DMS53 (cell line): ENCODE measurements at regions not wholly inside any gene's neighbourhood (a gene's known extent, or its start where the extent isn't known, plus 50 kb on each side); places are given as distances from the start of the nearest gene placed in this dataset.

Experiments used
- DNase-seq: peaks from one replicate; lab custom pipeline; 2025; lab: John Stamatoyannopoulos, UW

DNA sequence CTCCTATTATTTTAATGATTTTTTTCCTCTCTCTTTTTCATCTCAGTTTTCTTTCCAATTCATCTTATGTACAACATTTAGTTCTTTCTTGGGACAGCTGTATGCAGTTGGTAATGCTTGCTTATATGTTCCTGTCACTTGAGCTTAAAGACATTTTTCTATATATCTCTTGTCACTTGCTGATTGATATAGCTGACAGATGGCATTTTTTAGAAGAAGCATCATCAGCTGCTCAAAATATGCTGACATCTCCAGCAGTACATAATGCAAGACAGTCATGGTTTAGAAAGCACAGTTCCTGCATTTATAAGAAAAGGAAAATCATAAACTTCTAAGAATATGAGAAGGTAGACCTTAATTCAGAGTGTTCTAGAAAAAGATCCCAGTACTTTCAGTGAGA, 56.5 kb downstream of the DCAF8L1 start:
- no peak for DNase-seq

DNA sequence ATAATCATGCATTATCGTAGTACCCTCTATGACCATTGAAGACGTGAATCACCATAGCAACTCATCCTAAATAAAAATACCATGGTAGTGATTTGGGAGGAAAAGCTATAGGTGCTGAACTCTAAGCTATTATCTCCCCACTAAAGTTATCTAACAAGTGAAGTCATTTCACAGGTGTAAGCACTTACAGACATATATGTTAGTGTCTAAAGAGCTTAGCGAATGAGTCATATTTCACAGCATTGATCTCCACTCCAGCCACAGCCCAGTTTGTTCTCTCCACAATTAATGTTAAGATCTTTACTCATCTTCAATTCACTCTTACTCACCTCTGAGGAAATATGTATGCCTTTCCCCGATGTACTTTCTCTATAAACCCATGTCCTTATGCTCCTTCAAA, 57.0 kb downstream of the DCAF8L1 start:
- peak; percentile 8 for DNase-seq

DNA sequence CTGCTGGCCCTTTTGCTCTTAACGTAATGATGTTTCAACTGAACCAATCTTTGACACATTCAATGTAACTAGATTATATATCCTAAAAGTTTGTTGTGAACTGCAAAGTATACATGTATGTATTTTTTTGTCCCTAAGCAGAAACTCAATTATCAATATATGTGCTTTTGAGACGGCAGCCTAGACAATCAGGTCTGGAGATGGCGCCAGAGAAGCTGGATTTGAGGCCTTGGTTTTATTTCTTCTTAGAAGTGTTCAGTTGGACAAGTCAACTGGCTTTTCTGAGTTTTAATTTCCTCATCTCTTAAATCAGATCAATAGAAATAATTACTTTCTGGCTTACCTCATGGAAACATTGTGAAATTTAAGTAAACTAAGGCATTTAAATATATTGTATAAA, 62.5 kb downstream of the DCAF8L1 start:
- peak; percentile 52 for DNase-seq

DNA sequence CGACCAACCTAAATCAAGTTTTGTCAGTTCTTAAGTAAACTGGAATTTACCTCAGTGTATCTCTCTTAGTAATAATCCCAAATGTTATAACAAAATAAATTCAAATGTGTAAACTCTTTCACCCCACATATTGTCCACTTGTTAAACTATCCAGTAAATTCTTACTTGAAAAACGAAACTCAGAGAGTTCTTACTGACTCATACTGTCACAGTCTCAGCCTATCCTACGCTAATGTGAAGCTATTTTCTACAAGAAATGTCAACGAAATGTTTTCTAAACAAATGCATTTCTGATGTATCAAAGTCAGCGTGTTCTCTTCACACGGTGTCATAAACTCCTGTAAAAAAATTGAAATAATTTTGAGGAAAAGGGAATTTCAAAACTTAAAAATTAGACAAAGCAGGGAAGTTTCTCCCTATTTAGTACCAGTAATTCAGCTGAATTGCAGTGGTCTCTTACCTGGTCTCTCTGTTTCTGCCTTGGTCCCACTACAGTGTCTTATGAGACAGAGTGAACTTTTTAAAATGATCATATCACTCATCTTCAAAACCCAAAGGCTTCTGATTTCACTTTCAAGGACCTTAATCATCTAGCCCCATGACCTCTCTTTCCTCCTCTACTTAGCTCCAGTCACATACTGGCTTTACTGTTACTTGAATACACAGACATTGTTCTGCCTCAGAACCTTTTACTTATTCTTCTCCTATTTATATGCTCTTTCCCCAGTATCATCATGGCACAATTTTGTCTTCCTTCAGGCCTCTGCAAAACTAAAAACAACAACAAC, 63.3 kb downstream of the DCAF8L1 start:
- DNase-seq: no peak

DNA sequence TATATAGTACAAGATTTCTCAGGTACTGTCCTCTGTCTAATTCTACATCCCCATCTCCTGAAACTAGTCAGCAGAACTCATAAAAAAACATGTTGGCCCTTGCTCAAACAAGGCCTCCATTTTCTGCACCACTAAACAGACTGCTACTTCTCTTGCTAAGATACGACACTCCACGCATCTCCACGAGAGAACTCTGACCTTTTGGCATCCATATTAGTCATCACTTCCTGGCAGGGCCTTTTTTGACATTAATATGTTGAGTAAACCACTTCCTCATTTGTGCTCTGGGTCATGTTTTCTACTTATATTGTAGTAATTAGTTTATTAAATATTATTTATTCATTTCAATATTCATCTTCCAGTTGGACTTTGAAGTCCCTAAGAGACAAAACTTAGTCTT, 65.6 kb downstream of the DCAF8L1 start:
- DNase-seq: peak; percentile 62

DNA sequence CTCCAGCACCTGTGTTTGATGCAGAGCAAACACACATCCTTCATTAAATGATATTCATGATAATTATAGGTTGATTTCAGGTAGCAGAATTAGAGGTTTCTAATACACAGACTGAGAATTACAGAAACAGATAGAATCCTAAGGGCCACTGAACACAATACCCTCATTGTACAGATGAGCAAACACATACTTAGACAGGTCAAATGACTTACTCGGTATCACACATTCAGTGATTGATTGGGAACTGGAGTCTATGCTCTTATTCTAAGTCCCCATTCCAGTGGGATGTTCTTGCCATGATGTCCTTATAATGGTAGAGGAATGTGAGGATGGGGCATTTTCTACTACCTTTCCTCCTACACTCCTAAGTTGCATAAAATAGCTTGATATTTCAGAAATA, 70.8 kb downstream of the DCAF8L1 start:
- no peak for DNase-seq

DNA sequence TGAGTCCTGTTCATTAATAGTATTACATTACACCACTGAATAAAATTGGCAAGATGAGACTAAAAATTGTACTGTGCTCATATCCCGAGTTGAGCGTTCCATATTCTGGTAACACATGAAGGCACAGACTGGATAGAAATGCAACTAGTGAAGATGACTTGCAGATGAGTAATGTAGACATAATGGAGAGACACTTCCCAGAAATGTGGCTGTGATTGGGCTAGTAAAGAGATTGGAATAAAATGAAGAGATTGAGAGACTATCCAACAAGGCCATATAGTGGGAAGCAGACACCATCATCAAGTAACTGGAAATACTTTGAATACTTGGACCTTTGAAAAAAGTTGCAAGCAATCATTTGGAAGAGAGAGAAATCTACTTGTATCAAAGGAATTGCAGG, 77.3 kb downstream of the DCAF8L1 start:
- DNase-seq: no peak

DNA sequence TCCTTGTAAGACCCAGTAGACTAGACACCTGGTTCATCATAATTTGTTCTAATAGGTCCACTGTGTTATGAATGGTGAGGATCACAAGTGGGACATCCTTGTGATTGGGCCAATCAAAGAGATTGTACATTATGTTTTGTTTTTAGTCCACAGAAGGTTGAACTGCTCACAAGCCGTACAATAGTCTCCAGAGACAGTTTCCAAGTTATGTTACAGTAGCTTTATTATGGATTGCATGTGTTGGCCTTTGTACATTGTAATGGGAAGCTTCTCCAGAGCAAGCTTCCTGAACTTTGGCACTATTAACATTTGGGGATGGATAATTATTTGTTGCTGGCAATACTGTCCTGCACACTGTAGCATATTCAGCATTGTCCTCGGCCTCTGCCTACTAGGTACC, 86.1 kb downstream of the MAGEB10 start:
- DNase-seq: no peak

DNA sequence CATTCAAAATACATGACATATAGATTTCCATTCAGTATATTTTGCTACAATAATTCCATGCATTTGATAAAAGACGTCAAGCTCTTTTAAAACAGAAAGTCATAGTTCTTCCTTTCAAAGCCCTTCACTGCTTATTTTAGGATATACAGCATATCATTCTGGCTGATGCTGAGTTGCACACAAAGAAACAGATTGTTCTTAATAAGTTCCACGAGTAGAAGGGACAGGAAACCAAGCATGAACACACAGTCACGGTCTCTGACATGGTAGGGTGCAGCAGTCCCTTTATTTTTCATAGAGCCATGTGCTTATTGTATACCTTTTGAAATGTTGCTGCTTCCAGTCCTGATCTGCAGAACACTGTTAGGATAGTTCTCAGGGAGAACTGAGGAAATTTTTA, 85.4 kb downstream of the MAGEB10 start:
- no peak for DNase-seq

DNA sequence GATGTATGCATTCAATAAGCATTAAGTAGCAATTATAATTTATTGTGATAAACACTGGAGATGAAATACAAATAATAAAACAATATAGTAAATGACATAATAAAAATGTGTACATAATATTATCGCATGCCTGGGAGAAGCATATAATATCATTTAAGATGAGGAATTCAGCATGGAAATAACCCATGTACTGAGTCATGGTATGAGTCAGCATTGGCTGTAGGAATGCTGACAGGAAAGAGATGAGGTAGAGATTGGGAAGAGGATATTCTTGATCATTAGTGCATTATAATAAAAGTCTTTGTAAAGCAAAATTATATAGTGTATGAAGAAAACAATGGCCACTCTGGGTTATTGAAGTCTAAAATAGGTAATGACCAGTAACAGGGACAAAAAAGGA, 82.8 kb downstream of the MAGEB10 start:
- DNase-seq: peak; percentile 36

DNA sequence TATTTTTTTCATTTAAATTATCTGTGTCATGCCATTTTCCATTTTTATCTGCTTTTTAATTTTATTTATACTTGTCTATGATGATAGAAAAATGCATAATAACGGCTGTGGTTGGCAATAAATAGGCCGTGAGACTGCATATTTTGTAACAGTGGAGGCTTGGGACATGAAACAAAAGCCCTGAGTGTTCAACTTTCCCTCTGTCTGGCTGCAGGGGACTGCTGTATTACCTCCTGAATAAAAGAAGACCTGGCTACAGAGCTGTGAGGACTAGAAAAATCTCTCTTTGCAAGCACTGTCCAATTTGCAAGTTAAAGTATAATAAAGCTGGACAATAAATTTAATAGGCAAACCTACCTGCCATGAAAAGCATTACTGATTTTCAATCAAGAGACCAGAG, 82.1 kb downstream of the MAGEB10 start:
- no peak for DNase-seq

DNA sequence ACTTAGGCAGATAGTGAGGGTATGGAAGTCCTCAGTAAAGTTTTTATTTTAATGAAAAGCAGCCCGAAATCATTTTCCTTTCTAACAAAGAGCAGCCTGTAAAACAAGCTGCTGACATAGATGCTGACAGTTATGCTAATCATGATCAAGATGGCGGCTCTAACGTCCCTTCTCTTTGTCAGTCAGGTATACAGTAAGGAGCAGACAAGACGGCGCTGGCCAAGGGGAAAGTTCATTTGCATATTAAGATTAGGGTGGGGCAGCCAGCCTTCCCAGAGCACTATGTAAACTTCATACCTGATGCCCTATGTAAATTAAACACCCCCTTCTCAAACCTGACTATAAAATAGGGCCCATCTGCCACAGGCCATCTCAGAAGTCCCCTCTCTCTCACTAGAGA, 76.9 kb downstream of the MAGEB10 start:
- no peak for DNase-seq

DNA sequence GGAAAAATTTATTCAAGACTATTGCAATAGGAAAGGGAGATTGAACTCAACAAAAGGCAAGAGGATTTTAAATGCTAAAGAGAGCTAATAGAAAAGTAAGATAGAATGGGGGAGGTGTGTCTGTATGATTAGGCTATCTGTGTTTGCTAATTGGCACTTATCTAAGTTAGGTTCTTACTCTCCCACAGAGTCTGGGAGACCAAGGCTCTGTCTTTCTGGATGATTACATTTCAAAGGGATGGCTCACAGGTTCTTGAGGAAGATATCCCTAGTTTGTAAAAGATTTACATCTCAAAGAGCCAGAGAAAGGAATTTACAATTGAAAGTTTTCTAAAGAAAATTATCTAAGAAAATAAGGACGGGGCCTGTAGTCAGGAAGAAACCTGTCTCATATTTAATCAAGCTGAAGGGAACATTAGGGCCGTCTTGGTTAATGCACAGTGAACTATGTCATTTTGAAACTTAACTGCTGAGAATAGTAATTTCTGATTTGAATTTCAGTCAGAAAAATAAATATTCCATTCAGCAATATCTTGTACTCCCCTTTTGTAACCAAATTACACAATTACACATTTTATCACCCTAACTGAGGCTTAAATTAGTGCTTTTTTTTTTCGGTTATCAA, 75.8 kb downstream of the MAGEB10 start:
- DNase-seq: no peak

DNA sequence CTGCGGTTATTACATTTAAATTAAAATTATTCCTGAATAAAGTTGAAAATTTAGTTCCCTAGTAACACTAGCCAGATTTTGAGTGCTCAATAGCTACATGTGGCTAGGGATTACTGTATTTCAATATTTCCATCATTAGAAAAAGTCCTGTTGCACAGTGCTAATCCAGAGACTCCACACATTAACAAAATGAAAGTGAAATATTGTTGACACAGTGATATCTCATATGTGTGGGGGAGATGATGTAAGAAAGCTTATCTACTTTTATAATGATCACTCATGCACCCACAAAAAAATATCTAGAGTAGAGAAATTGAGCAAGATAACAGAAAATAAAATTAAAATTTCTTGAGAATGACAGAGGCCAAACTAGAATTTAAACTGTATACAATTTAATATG, 74.9 kb downstream of the MAGEB10 start:
- DNase-seq: no peak

DNA sequence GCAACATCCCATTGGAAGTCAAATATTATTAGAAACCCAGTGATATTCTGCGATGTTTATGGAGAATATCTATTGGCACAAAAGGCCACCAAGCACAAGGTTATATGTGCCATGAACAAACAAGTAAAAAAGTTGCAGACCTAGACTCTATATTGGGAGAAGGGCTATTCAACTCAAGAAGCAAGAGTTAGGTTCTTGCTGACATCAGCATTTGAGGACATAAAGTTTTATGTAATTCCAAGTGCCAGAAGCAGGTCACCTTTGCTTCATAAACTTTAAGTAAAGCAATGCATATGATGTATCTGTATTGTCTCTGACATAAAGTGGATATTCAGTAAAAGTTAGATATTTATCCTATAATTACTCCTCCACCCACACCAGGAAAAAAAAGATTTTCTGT, 71.1 kb downstream of the MAGEB10 start:
- DNase-seq: no peak
